K562 (cell line): ENCODE measurements at regions not wholly inside any gene's neighbourhood (a gene's known extent, or its start where the extent isn't known, plus 50 kb on each side); places are given as distances from the start of the nearest gene placed in this dataset.

Experiments used
- BHLHE40 ChIP-seq: IDR thresholded peaks from 2 replicates; pipeline ENCODE4 v1.6.1; 2011; ENCODE audit warnings: low read length, improper control_type of control experiment
- COPS2 ChIP-seq: fragments of 450-650 bp; conservative IDR thresholded peaks from 2 replicates; pipeline ENCODE4 v1.6.1; 2016; ENCODE audit warnings: mild to moderate bottlenecking, moderate library complexity
- FUS ChIP-seq: fragments of 200-400 bp; formaldehyde crosslinking; optimal IDR thresholded peaks from 2 replicates; pipeline ENCODE3; 2017; ENCODE audit warnings: low read depth, low read length
- HOXB6 ChIP-seq: fragments of 250-450 bp; sonication (Bioruptor Pico); IDR thresholded peaks from 2 replicates; pipeline ENCODE4 v1.5.1; 2022; ENCODE audit warnings: mild to moderate bottlenecking, borderline replicate concordance
- JUNB ChIP-seq: fragments of 450-650 bp; formaldehyde crosslinking; conservative IDR thresholded peaks from 2 replicates; pipeline ENCODE4 v1.4.0; 2020; ENCODE audit warnings: mild to moderate bottlenecking
- NUFIP1 ChIP-seq: fragments of 450-650 bp; IDR thresholded peaks from 2 replicates; pipeline ENCODE4 v1.6.1; 2018; ENCODE audit not compliant: partially characterized antibody
- POLR3A ChIP-seq: IDR thresholded peaks from 2 replicates; pipeline ENCODE4 v1.6.1; 2011; ENCODE audit warnings: borderline replicate concordance, mild to moderate bottlenecking, moderate library complexity; ENCODE audit not compliant: insufficient read length, insufficient read depth; ENCODE audit errors: extremely low read depth
- SRSF3 ChIP-seq: fragments of 200-400 bp; formaldehyde crosslinking; IDR thresholded peaks from 2 replicates; pipeline ENCODE4 v1.6.1; 2016; ENCODE audit warnings: mild to moderate bottlenecking, low read length, moderate library complexity; ENCODE audit not compliant: insufficient read depth
- TF ChIP-seq, protein P1 (sequence below): fragments of 250-450 bp; sonication (Bioruptor Pico); IDR thresholded peaks from 2 replicates; pipeline ENCODE4 v1.5.0; 2020; ENCODE audit warnings: mild to moderate bottlenecking, borderline replicate concordance
- TF ChIP-seq, protein P2 (sequence below): sonication (generic); formaldehyde crosslinking; IDR thresholded peaks from 2 replicates; pipeline ENCODE4 v1.8.0; 2022; ENCODE audit warnings: missing genetic modification reagents, mild to moderate bottlenecking, borderline replicate concordance
- TF ChIP-seq, protein P3 (sequence below): fragments of 250-450 bp; sonication (Bioruptor Pico); IDR thresholded peaks from 2 replicates; pipeline ENCODE4 v1.8.0; 2021; ENCODE audit warnings: moderate library complexity, mild to moderate bottlenecking, inconsistent platforms

DNA sequence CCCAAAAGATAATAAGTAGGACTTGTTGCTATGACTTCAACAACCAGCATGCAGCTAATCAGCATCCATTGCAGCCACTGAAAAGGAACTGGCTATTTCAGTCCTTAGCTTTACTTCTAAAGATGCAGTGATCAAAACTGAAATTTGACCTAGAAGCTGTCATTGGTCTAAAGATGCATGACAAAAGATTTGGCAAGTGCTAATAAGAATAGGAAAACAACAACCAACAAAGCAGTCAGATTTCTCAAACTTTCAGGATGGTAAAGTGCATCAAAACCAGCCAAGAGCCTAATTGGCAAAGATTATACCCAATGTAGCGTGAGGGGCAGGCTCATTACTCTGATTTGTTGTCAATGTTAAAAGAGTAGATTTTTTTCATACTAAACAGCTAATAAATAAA, 77.1 kb upstream of the WDR17 start (continued):
- TF ChIP-seq, protein P1, sequence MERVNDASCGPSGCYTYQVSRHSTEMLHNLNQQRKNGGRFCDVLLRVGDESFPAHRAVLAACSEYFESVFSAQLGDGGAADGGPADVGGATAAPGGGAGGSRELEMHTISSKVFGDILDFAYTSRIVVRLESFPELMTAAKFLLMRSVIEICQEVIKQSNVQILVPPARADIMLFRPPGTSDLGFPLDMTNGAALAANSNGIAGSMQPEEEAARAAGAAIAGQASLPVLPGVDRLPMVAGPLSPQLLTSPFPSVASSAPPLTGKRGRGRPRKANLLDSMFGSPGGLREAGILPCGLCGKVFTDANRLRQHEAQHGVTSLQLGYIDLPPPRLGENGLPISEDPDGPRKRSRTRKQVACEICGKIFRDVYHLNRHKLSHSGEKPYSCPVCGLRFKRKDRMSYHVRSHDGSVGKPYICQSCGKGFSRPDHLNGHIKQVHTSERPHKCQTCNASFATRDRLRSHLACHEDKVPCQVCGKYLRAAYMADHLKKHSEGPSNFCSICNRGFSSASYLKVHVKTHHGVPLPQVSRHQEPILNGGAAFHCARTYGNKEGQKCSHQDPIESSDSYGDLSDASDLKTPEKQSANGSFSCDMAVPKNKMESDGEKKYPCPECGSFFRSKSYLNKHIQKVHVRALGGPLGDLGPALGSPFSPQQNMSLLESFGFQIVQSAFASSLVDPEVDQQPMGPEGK (CRISPR knock-in tag) = no peak
- no peak for TF ChIP-seq HOXB6 (CRISPR knock-in tag)
- no peak for TF ChIP-seq BHLHE40
- no peak for TF ChIP-seq JUNB (CRISPR knock-in tag)
- TF ChIP-seq FUS = no peak
- no peak for TF ChIP-seq COPS2
- TF ChIP-seq SRSF3 = no peak
- no peak for TF ChIP-seq POLR3A
- TF ChIP-seq, protein P2, sequence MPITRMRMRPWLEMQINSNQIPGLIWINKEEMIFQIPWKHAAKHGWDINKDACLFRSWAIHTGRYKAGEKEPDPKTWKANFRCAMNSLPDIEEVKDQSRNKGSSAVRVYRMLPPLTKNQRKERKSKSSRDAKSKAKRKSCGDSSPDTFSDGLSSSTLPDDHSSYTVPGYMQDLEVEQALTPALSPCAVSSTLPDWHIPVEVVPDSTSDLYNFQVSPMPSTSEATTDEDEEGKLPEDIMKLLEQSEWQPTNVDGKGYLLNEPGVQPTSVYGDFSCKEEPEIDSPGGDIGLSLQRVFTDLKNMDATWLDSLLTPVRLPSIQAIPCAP (CRISPR knock-in tag) = no peak
- no peak for TF ChIP-seq NUFIP1
- TF ChIP-seq, protein P3, sequence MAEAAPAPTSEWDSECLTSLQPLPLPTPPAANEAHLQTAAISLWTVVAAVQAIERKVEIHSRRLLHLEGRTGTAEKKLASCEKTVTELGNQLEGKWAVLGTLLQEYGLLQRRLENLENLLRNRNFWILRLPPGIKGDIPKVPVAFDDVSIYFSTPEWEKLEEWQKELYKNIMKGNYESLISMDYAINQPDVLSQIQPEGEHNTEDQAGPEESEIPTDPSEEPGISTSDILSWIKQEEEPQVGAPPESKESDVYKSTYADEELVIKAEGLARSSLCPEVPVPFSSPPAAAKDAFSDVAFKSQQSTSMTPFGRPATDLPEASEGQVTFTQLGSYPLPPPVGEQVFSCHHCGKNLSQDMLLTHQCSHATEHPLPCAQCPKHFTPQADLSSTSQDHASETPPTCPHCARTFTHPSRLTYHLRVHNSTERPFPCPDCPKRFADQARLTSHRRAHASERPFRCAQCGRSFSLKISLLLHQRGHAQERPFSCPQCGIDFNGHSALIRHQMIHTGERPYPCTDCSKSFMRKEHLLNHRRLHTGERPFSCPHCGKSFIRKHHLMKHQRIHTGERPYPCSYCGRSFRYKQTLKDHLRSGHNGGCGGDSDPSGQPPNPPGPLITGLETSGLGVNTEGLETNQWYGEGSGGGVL (CRISPR knock-in tag) = no peak
